Tibial nerve (tissue), 4 donors: ENCODE measurements at regions not wholly inside any gene's neighbourhood (a gene's known extent, or its start where the extent isn't known, plus 50 kb on each side); places are given as distances from the start of the nearest gene placed in this dataset.

ENCODE experiments used
- CTCF ChIP-seq, 5 experiments: fragments of 200-600 bp in 3 of 5; fragments of 450-650 bp in 2 of 5; sonication (generic) in 3 of 5; IDR thresholded peaks; one replicate each; pipeline ENCODE4 v1.5.1; 2016 to 2019; ENCODE audit warnings: antibody characterized with exemption in 5 of 5, mild to moderate bottlenecking in 3 of 5, moderate library complexity in 2 of 5
- EP300 ChIP-seq, 2 donors: sonication (generic); formaldehyde crosslinking; IDR thresholded peaks; one replicate each; pipeline ENCODE4 v1.6.1; 2017; ENCODE audit warnings: antibody characterized with exemption in 2 of 2, mild to moderate bottlenecking in 1 of 2
- POLR2A ChIP-seq, 2 donors: fragments of 450-650 bp; IDR thresholded peaks; one replicate each; pipeline ENCODE4 v1.6.1; 2017; ENCODE audit warnings: antibody characterized with exemption in 2 of 2, mild to moderate bottlenecking in 2 of 2, moderate library complexity in 2 of 2

- TF ChIP-seq POLR2A (IDR thresholded peaks at IDR 0.05) (no peak), EP300 (IDR thresholded peaks at IDR 0.05) (no peak), CTCF (IDR thresholded peaks at IDR 0.05) (no peak)
These were observed 411.6 kb upstream of the USP9Y start for GRCh38 chrY:12289415-12289814.
